ENCODE measurements at regions not wholly inside any gene's neighbourhood (a gene's known extent, or its start where the extent isn't known, plus 50 kb on each side); places are given as distances from the start of the nearest gene placed in this dataset.

DNA sequence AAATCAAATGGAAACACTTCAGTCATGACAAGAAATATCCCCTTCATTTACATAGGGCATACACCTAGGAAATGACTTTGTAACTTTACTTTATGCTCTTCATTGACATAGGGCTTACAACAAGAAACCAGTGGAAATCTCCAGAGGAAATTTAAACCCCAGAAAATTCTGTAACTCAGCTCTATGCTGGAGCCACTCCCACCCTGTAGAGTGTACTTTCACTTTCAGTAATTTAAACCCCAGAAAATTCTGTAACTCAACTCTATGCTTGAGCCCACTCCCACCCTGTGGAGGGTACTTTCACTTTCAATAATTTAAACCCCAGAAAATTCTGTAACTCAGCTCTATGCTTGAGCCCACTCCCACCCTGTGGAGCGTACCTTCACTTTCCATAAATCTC, 987.1 kb upstream of the CADM2 start:
- TF ChIP-seq, protein P1, sequence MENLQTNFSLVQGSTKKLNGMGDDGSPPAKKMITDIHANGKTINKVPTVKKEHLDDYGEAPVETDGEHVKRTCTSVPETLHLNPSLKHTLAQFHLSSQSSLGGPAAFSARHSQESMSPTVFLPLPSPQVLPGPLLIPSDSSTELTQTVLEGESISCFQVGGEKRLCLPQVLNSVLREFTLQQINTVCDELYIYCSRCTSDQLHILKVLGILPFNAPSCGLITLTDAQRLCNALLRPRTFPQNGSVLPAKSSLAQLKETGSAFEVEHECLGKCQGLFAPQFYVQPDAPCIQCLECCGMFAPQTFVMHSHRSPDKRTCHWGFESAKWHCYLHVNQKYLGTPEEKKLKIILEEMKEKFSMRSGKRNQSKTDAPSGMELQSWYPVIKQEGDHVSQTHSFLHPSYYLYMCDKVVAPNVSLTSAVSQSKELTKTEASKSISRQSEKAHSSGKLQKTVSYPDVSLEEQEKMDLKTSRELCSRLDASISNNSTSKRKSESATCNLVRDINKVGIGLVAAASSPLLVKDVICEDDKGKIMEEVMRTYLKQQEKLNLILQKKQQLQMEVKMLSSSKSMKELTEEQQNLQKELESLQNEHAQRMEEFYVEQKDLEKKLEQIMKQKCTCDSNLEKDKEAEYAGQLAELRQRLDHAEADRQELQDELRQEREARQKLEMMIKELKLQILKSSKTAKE (IDR thresholded peaks at IDR 0.05; ENCODE audit: low read depth, poor library complexity, severe bottlenecking) = no peak
- TF ChIP-seq, protein P2, sequence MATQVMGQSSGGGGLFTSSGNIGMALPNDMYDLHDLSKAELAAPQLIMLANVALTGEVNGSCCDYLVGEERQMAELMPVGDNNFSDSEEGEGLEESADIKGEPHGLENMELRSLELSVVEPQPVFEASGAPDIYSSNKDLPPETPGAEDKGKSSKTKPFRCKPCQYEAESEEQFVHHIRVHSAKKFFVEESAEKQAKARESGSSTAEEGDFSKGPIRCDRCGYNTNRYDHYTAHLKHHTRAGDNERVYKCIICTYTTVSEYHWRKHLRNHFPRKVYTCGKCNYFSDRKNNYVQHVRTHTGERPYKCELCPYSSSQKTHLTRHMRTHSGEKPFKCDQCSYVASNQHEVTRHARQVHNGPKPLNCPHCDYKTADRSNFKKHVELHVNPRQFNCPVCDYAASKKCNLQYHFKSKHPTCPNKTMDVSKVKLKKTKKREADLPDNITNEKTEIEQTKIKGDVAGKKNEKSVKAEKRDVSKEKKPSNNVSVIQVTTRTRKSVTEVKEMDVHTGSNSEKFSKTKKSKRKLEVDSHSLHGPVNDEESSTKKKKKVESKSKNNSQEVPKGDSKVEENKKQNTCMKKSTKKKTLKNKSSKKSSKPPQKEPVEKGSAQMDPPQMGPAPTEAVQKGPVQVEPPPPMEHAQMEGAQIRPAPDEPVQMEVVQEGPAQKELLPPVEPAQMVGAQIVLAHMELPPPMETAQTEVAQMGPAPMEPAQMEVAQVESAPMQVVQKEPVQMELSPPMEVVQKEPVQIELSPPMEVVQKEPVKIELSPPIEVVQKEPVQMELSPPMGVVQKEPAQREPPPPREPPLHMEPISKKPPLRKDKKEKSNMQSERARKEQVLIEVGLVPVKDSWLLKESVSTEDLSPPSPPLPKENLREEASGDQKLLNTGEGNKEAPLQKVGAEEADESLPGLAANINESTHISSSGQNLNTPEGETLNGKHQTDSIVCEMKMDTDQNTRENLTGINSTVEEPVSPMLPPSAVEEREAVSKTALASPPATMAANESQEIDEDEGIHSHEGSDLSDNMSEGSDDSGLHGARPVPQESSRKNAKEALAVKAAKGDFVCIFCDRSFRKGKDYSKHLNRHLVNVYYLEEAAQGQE (IDR thresholded peaks at IDR 0.05; ENCODE audit: low read depth, low read length) = no peak
- TF ChIP-seq JUND (IDR thresholded peaks at IDR 0.05; ENCODE audit: low read depth, low read length) = no peak
- TF ChIP-seq KAT2A (conservative IDR thresholded peaks at IDR 0.05; ENCODE audit: control insufficient read depth, low read depth, low read length) = no peak
- TF ChIP-seq, protein P3, sequence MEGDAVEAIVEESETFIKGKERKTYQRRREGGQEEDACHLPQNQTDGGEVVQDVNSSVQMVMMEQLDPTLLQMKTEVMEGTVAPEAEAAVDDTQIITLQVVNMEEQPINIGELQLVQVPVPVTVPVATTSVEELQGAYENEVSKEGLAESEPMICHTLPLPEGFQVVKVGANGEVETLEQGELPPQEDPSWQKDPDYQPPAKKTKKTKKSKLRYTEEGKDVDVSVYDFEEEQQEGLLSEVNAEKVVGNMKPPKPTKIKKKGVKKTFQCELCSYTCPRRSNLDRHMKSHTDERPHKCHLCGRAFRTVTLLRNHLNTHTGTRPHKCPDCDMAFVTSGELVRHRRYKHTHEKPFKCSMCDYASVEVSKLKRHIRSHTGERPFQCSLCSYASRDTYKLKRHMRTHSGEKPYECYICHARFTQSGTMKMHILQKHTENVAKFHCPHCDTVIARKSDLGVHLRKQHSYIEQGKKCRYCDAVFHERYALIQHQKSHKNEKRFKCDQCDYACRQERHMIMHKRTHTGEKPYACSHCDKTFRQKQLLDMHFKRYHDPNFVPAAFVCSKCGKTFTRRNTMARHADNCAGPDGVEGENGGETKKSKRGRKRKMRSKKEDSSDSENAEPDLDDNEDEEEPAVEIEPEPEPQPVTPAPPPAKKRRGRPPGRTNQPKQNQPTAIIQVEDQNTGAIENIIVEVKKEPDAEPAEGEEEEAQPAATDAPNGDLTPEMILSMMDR (IDR thresholded peaks at IDR 0.05 in 2 of 3, conservative IDR thresholded peaks at IDR 0.05 in 1 of 3; ENCODE audit: control insufficient read depth in 2 of 3, extremely low read depth in 1 of 3, insufficient read depth in 1 of 3, low read depth in 3 of 3, low read length in 3 of 3) = no peak
- TF ChIP-seq RBBP5 (conservative IDR thresholded peaks at IDR 0.05) = no peak
- TF ChIP-seq, protein P4, sequence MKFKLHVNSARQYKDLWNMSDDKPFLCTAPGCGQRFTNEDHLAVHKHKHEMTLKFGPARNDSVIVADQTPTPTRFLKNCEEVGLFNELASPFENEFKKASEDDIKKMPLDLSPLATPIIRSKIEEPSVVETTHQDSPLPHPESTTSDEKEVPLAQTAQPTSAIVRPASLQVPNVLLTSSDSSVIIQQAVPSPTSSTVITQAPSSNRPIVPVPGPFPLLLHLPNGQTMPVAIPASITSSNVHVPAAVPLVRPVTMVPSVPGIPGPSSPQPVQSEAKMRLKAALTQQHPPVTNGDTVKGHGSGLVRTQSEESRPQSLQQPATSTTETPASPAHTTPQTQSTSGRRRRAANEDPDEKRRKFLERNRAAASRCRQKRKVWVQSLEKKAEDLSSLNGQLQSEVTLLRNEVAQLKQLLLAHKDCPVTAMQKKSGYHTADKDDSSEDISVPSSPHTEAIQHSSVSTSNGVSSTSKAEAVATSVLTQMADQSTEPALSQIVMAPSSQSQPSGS (IDR thresholded peaks at IDR 0.05; ENCODE audit: low read length) = no peak

Measured in GM12878 (cell line).